ENCODE measurements at regions not wholly inside any gene's neighbourhood (a gene's known extent, or its start where the extent isn't known, plus 50 kb on each side); places are given as distances from the start of the nearest gene placed in this dataset.

DNA sequence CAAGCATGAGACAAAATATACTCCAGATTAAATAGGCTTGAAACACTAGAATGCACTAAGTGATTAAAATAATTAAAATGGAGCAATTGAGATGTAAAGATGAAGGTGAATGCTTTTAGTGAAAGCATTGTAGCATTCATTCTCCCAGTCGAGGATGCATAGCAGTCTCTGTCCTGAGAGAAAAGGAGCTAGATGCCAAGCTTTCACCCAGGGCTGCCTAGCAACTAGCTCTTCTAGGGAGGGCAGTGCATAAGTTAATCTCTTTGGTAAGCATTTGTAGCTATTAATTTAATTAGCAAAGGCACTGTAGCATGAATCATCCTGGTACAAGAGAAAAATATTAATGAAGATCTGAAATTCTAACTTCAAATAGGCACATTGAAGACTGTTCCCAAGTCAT lies 1014.8 kb downstream of the C4orf33 start:
- TF ChIP-seq YY1 (IDR thresholded peaks at IDR 0.05; ENCODE audit: insufficient read depth, insufficient read length) (no peak), SUZ12 (IDR thresholded peaks at IDR 0.05; ENCODE audit: extremely low read depth, insufficient read depth, insufficient read length) (no peak), ZNF274 (IDR thresholded peaks at IDR 0.05; ENCODE audit: low read depth, low read length) (no peak)
